Hematopoietic multipotent progenitor cell (in vitro differentiated cells): ENCODE measurements at regions not wholly inside any gene's neighbourhood (a gene's known extent, or its start where the extent isn't known, plus 50 kb on each side); places are given as distances from the start of the nearest gene placed in this dataset.

Experiments
- DNase-seq, 3 donors: peaks; one replicate each; pipeline ENCODE4 v3.0.0-alpha.2; 2011 to 2015; ENCODE audit warnings: low read depth in 2 of 3, low spot score in 2 of 3

GRCh38 chr7:45235905-45236304 is 78.3 kb downstream of the RAMP3 start:
- DNase-seq = no peak

- DNase-seq = no peak
These were observed 79.1 kb downstream of the RAMP3 start for GRCh38 chr7:45236666-45237065.

GRCh38 chr7:45237788-45238461 is 80.3 kb downstream of the RAMP3 start:
- no peak for DNase-seq

- no peak for DNase-seq
These were observed 81.2 kb downstream of the RAMP3 start for GRCh38 chr7:45238806-45239205.

- no peak for DNase-seq
These were observed 81.9 kb downstream of the RAMP3 start for GRCh38 chr7:45239486-45239885.

DNA sequence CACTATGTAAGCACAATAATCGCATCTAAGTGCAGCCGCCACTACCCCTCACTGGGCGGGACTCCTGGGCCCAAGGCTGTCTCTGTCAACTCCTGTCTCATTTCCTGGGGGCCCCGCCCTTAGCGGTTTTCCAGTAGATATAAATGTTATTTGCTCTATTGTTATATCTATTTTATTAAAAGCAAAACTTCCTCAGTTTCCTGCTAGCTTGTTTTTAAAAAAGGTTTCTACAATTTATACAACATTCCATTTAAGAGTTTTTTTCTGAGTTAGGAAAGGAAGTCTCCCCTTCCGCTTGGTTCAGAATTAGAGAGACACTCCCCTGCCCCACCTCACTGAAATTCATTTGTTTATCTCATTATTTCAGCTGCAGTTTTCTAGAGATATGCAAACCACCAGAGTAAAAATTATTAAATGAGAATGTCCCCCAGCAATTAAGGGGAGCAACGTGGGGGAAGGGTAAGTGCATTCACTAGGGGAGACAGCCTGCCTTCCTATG is 82.7 kb downstream of the RAMP3 start:
- no peak for DNase-seq

DNA sequence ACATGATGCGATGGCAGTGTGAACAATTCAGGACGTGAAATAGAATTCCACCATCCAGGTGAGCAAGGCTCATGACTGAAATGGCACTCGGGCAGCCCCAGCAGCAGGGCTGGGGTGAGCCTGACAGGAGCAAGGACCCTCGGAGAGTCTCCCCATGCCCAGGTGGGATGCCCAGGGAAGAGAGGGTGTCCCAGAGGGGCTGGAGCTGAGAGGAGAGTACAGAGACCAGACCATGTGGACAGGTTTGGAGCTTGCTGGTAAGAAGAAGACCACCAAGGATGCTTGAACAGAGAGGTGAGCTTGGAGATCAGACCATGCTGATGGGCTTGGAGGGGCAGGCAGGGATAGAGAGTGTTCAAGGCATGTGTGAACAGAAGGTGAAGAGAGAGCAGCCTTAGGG is 83.3 kb downstream of the RAMP3 start:
- no peak for DNase-seq

DNA sequence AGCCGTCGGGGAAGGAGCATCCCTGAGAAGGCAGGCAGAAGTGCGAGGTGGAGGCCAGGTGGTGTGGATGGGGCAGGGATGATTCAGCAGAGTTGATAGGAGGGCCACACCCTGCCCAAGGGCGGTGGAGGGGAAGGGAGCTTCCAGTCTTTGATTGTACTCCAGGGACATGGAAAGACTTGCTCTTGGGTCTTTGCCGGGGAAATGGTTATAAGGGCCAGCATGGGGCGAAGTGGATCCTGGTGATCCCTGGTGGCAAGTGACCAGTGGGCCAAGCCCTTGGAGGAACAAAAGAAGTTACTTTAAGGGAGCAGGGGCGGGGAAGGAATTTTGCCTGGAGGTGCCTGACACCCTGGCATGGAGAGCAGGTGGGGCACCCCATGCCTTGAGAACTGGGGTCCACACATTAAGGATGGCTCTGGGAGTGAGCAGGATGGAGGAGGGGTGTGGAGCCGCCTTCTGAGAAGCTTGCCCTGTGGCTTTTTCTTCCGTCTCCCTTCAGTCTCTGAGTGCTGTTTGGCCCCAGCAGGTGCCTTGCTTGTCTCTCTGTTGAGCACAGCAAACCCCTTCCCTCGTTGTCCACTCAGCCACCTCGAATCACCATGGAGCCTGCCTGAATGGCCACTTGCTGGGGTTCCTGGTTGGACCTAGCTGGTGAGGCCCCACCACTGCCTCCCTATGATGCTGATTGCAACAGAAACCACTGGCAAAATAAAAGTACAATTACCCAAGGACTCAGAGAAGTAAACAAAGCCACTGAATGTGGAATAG is 83.9 kb downstream of the RAMP3 start:
- no peak for DNase-seq

GRCh38 chr7:45242261-45242660 is 84.7 kb downstream of the RAMP3 start:
- DNase-seq = no peak

- no peak for DNase-seq
These were observed 85.1 kb downstream of the RAMP3 start for GRCh38 chr7:45242698-45243097.

DNA sequence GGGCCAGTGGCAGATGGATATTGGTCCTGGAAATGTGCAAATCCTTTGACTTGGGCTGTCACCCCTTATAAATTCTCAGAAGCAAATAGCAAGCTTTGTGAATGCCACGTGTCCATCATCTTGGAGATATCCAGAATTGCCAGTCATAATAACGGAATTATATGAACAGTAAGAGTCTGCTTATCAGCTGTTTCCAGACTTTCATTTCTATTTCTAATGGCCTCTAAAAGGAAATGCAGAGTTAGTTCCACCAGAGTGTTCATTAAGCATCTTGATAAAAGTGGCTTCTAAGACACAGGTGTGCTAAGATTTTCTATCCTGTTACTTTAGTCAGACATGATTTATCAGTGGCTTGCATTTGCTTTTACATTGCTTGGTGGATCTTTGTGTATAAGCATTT is 87.4 kb downstream of the RAMP3 start:
- no peak for DNase-seq

GRCh38 chr7:45246339-45246738 is 88.7 kb downstream of the RAMP3 start:
- DNase-seq = no peak

GRCh38 chr7:45252248-45252647 is 94.7 kb downstream of the RAMP3 start:
- DNase-seq = no peak

- no peak for DNase-seq
These were observed 95.3 kb downstream of the RAMP3 start for GRCh38 chr7:45252857-45253256.

DNA sequence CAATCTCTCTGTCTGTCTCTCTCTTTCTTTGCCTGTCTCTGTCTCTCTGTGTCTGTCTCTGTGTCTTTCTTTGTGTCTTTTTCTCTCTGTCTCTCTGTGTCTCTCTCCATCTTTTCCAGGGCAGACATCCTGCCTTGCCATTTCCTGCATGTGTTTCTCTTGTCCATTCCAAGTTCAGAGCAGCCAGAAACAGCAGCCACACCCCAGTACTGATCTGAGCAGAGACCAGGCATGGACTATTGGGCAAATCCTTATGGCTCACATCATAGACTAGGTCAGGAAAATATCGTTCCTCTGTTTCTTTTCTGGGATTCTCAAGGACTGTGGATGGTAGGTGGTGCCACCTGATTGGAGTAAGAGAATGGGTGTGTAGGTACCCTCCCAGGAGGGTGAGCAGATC is 95.8 kb downstream of the RAMP3 start:
- no peak for DNase-seq

GRCh38 chr7:45255187-45255586 is 97.6 kb downstream of the RAMP3 start:
- DNase-seq = no peak

GRCh38 chr7:45256309-45256708 is 98.7 kb downstream of the RAMP3 start:
- no peak for DNase-seq

GRCh38 chr7:45256775-45257174 is 99.2 kb downstream of the RAMP3 start:
- DNase-seq = no peak

- no peak for DNase-seq
These were observed 99.7 kb downstream of the RAMP3 start for GRCh38 chr7:45257284-45257683.

DNA sequence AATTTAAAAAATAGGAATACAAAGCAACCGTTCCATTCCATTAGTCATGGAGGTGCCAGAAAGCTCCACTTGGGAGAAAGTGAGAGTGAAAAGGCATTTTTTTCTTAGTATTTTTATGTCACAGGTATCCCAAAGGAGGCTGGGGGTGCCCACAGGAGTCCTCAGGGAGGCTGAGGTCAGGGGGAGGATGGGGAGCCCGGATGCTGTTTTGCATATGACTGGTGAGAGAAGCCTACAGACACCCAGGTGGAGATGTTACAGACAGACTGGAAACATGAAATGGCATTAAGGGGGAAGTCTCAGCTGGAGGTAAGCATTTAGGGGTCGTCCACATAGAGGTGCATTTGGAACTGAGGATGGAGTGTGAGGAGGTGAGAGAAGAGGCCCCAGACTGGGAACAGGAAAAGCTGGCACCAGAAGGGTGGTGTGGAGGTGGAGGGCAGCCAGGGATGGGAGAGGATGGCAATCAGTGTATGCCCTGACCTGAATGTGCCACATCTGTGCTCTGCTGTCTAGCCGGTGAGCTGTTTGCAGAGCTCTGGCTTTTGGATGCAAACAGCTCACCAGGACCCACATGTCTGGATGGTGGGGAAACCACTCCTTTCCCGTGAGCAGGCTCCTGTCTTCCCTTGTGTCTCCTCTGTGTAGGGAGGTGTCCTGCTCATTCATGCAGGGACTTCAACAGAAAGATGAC is 101.1 kb downstream of the RAMP3 start:
- DNase-seq = no peak

DNA sequence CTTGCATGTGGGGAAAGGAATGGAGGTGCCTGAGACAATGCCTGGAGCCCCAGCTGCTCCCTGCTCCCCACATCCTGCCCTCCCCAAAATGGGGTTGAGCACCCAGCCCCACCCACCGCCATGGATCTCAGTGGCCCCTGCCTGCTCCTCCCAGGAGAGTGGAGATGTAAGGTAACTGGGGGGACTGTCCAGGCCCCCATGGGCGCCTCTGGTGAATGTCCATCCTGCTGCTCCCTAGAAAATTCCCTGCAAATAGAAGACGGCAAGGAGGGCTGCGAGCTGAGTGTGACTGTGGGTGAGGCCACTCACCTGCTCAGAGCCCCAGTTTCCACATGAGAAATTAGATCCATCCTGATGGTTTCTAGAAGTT is 101.6 kb downstream of the RAMP3 start:
- DNase-seq = no peak
